HepG2 (cell line): ENCODE measurements at regions not wholly inside any gene's neighbourhood (a gene's known extent, or its start where the extent isn't known, plus 50 kb on each side); places are given as distances from the start of the nearest gene placed in this dataset.

Experiments used
- ATAC-seq: fragments of 200-7000 bp; cut with Tn5 transposase; 3 replicates; pipeline ENCODE4 v1.9.1; 2020; ENCODE audit warnings: mild to moderate bottlenecking, moderate library complexity
- BruUV-seq: library from RNA; stranded (reverse); fragments of 400-500 nt; replicated peaks from 2 replicates; lab custom pipeline; 2021; lab: Mats Ljungman, UMichigan
- CTCF ChIA-PET: fragments of 300-600 bp; formaldehyde crosslinking; extraction: SDS; loops from one replicate; lab custom pipeline; 2021; ENCODE audit warnings: low total read pairs, inconsistent platforms, low intra/inter-chr PET ratio; lab: Yijun Ruan, JAX
- POLR2A ChIA-PET: fragments of 350-600 bp; sonication (Branson Sonifier 250); formaldehyde crosslinking; loops from one replicate; lab custom pipeline; 2020; ENCODE audit warnings: antibody characterized with exemption, inconsistent platforms; lab: Yijun Ruan, JAX
- DNase-seq: peaks from one replicate; pipeline ENCODE4 v3.0.0-alpha.2; 2015; ENCODE audit warnings: low spot score
- FAIRE-seq: peaks from 3 replicates; lab custom pipeline; 2011; peaks lifted over from hg19 to GRCh38; lab: Jason Lieb, UNC
- H2AFZ ChIP-seq: one replicate; pipeline ENCODE4 v1.6.1; 2011; ENCODE audit warnings: low read length, inconsistent platforms
- H3K27ac ChIP-seq: fragments of 300-600 bp; 3 replicates; pipeline ENCODE4 v1.8.0; 2011; ENCODE audit warnings: mixed run types, mild to moderate bottlenecking, mixed read lengths, low read length, inconsistent platforms; ENCODE audit not compliant: insufficient read depth; ENCODE audit errors: extremely low read length
- H3K27me3 ChIP-seq, 2 experiments: fragments of 200-600 bp in 1 of 2; 2 replicates in 1 of 2; 3 replicates in 1 of 2; pipeline versions ENCODE4 v1.6.0 to v1.8.0; 2011; ENCODE audit warnings: low read length in 2 of 2, mild to moderate bottlenecking in 2 of 2, moderate library complexity in 2 of 2, inconsistent platforms in 1 of 2; ENCODE audit not compliant: insufficient read depth in 2 of 2, control insufficient read depth in 1 of 2
- H3K36me3 ChIP-seq, 2 experiments: fragments of 200-600 bp in 1 of 2; replicated peaks in 1 of 2; 2 replicates in 1 of 2; 3 replicates in 1 of 2; pipeline versions ENCODE4 v1.5.1 to v1.8.0; 2011; ENCODE audit warnings: low read length in 2 of 2, inconsistent platforms in 1 of 2; ENCODE audit not compliant: insufficient read depth in 2 of 2, control insufficient read depth in 1 of 2
- H3K4me1 ChIP-seq: 2 replicates; pipeline ENCODE4 v1.5.1; 2012; ENCODE audit warnings: low read length, inconsistent platforms; ENCODE audit not compliant: insufficient read depth
- H3K4me2 ChIP-seq: 2 replicates; pipeline ENCODE4 v1.6.0; 2011; ENCODE audit warnings: low read depth, low read length, inconsistent platforms
- H3K4me3 ChIP-seq, 3 experiments: fragments of 200-600 bp in 1 of 3; sonication (generic), shearing (Covaris generic) in 1 of 3; replicated peaks in 1 of 3; 2 replicates each; pipeline ENCODE4 v1.5.1; 2011 to 2016; ENCODE audit warnings: low read length in 3 of 3, inconsistent platforms in 2 of 3, low read depth in 2 of 3, mild to moderate bottlenecking in 2 of 3, control low read depth in 1 of 3, mixed read lengths in 1 of 3; ENCODE audit not compliant: insufficient read depth in 1 of 3
- H3K79me2 ChIP-seq: one replicate; pipeline ENCODE4 v1.6.1; 2011; ENCODE audit warnings: low read length, inconsistent platforms; ENCODE audit not compliant: insufficient read depth
- H3K9ac ChIP-seq: 2 replicates; pipeline ENCODE4 v1.6.0; 2011; ENCODE audit warnings: mild to moderate bottlenecking, low read depth, low read length, inconsistent platforms; ENCODE audit not compliant: insufficient read depth
- H3K9me3 ChIP-seq: 2 replicates; pipeline ENCODE4 v1.5.1; 2012; ENCODE audit warnings: mild to moderate bottlenecking, low read length
- H4K20me1 ChIP-seq: 2 replicates; pipeline ENCODE4 v1.6.0; 2011; ENCODE audit warnings: inconsistent platforms, mild to moderate bottlenecking, low read length, moderate library complexity; ENCODE audit not compliant: insufficient read depth
- ARHGAP35 ChIP-seq: sonication (generic); formaldehyde crosslinking; IDR thresholded peaks from 2 replicates; pipeline ENCODE4 v1.9.0; 2022; ENCODE audit warnings: mild to moderate bottlenecking, inconsistent platforms, moderate library complexity, missing genetic modification reagents, borderline replicate concordance
- KLF9 ChIP-seq: IDR thresholded peaks from 2 replicates; pipeline ENCODE4 v1.6.1; 2016; ENCODE audit warnings: low read depth
- PHF20 ChIP-seq: sonication (generic); formaldehyde crosslinking; IDR thresholded peaks from 2 replicates; pipeline ENCODE4 v1.5.0; 2020; ENCODE audit warnings: mild to moderate bottlenecking, missing genetic modification reagents
- PHF5A ChIP-seq: IDR thresholded peaks from one replicate; pipeline ENCODE4 v1.6.1; 2018; ENCODE audit warnings: low read depth, missing genetic modification reagents; ENCODE audit not compliant: unreplicated experiment
- POLR2AphosphoS5 ChIP-seq: IDR thresholded peaks from 2 replicates; pipeline ENCODE4 v1.6.1; 2012; ENCODE audit warnings: low read depth, low read length
- SP4 ChIP-seq: sonication (generic); formaldehyde crosslinking; IDR thresholded peaks from 2 replicates; pipeline ENCODE4 v1.8.1; 2023; ENCODE audit warnings: mild to moderate bottlenecking, missing genetic modification reagents
- ZBTB10 ChIP-seq: sonication (generic); formaldehyde crosslinking; IDR thresholded peaks from 2 replicates; pipeline ENCODE4 v1.4.0; 2020; ENCODE audit warnings: missing genetic modification reagents, borderline replicate concordance
- ZIK1 ChIP-seq: sonication (generic); formaldehyde crosslinking; IDR thresholded peaks from 2 replicates; pipeline ENCODE4 v1.5.0; 2020; ENCODE audit warnings: mild to moderate bottlenecking, low read depth, missing genetic modification reagents, borderline replicate concordance
- ZNF136 ChIP-seq: sonication (generic); formaldehyde crosslinking; IDR thresholded peaks from 2 replicates; pipeline ENCODE4 v1.8.1; 2022; ENCODE audit warnings: low read depth, mild to moderate bottlenecking, moderate library complexity, missing genetic modification reagents
- ZNF598 ChIP-seq: sonication (generic); formaldehyde crosslinking; IDR thresholded peaks from 2 replicates; pipeline ENCODE4 v1.5.1; 2020; ENCODE audit warnings: mild to moderate bottlenecking, missing genetic modification reagents, borderline replicate concordance
- ZNF7 ChIP-seq: IDR thresholded peaks from 2 replicates; pipeline ENCODE4 v1.6.1; 2016; ENCODE audit warnings: missing biosample characterization, missing genetic modification reagents
- WGBS: methylation state at CpG from one replicate; pipeline ENCODE4 v1.1.6; 2017; ENCODE audit warnings: low lambda C conversion rate; 5-methylcytosine and 5-hydroxymethylcytosine counted together
- in situ Hi-C: cut with HindIII; loops from 2 replicates; pipeline ENCODE4 v1.10.0; 2017; ENCODE audit warnings: low pct_unique_long_range_greater_than_20kb; ENCODE audit not compliant: extremely low pct_ligation_motif_present
- intact Hi-C: fragments of 100-400 bp; cut with micrococcal nuclease; formaldehyde crosslinking; loops from one replicate; pipeline ENCODE4 v1.10.0; 2022; ENCODE audit not compliant: unreplicated experiment

GRCh38 chr4:152146244-152146643 is 385.4 kb upstream of the GATB start:
- Histone ChIP-seq H3K36me3 (no peaks in the 10 kb centered on the region), H3K4me1 (no peaks in the 10 kb centered on the region), H3K4me2 (no peak overlapping the region), H4K20me1 (no peaks in the 10 kb centered on the region), H3K79me2 (no peaks in the 10 kb centered on the region), H3K9ac (no peak overlapping the region), H3K4me3 (no peak overlapping the region), H3K27me3 (no peaks in the 10 kb centered on the region), H3K27ac (no peak overlapping the region), H3K9me3 (peaks cover 32% of the 10 kb centered on the region), H2AFZ (no peak overlapping the region)
- ATAC-seq (no peak), DNase-seq (no peak), FAIRE-seq (no peak)
- no TSS peak for BruUV-seq
- WGBS = 0% methylated on average over 1 of the region's 1 CpG
- in situ Hi-C loops (no loop called here), intact Hi-C loops (no loop called here)
- POLR2A ChIA-PET = no interaction called here
- CTCF ChIA-PET = no interaction called here
- TF ChIP-seq ZNF136 (no peak), KLF9 (no peak), SP4 (CRISPR knock-in tag) (no peak), ARHGAP35 (CRISPR knock-in tag) (no peak), POLR2AphosphoS5 (no peak), ZBTB10 (no peak), ZNF7 (CRISPR knock-in tag) (no peak), ZIK1 (CRISPR knock-in tag) (no peak), PHF5A (CRISPR knock-in tag) (no peak), ZNF598 (CRISPR knock-in tag) (no peak), PHF20 (CRISPR knock-in tag) (no peak)
